ENCODE measurements at regions not wholly inside any gene's neighbourhood (a gene's known extent, or its start where the extent isn't known, plus 50 kb on each side); places are given as distances from the start of the nearest gene placed in this dataset.
"Not testable (repeated sequence)": the region's sequence is repeated elsewhere in the genome, so short reads cannot be mapped to it uniquely, and the experiment has no call there.

- TF ChIP-seq CTCF (IDR thresholded peaks at IDR 0.05) = no peak
- H3K4me3 ChIP-seq = no peak overlapping the region
- DNase-seq (ENCODE audit: low spot score) = no peak
- no peak overlapping the region for H3K27ac ChIP-seq
Observed at GRCh38 chrX:125651426-125651825, 331.8 kb downstream of the TEX13C start.

- Histone ChIP-seq H3K4me3 (no peak overlapping the region), H3K27ac (no peak overlapping the region)
- DNase-seq (ENCODE audit: low spot score) = no peak
- TF ChIP-seq CTCF (IDR thresholded peaks at IDR 0.05) = no peak
Observed at GRCh38 chrX:125654501-125654900, 334.8 kb downstream of the TEX13C start.

GRCh38 chrX:125673758-125674157 is 354.1 kb downstream of the TEX13C start:
- no peak overlapping the region for H3K4me3 ChIP-seq
- no peak overlapping the region for H3K27ac ChIP-seq
- no peak for DNase-seq (ENCODE audit: low spot score)
- TF ChIP-seq CTCF (IDR thresholded peaks at IDR 0.05) = no peak

GRCh38 chrX:125678258-125678657 is 358.6 kb downstream of the TEX13C start:
- DNase-seq (ENCODE audit: low spot score) = no peak
- TF ChIP-seq CTCF (IDR thresholded peaks at IDR 0.05) = no peak
- no peak overlapping the region for H3K27ac ChIP-seq

GRCh38 chrX:125680366-125680765 is 360.7 kb downstream of the TEX13C start:
- H3K4me3 ChIP-seq = no peak overlapping the region

More at GRCh38 chrX:125678258-125678657, 358.6 kb downstream of the TEX13C start:
- H3K4me3 ChIP-seq = no peak overlapping the region

GRCh38 chrX:125681058-125681457 is 361.4 kb downstream of the TEX13C start:
- DNase-seq (ENCODE audit: low spot score) = no peak
- Histone ChIP-seq H3K27ac (no peak overlapping the region), H3K4me3 (no peak overlapping the region)
- TF ChIP-seq CTCF (IDR thresholded peaks at IDR 0.05) = no peak

More at GRCh38 chrX:125680366-125680765, 360.7 kb downstream of the TEX13C start:
- H3K27ac ChIP-seq = no peak overlapping the region
- no peak for DNase-seq (ENCODE audit: low spot score)
- no peak for TF ChIP-seq CTCF (IDR thresholded peaks at IDR 0.05)

- DNase-seq (ENCODE audit: low spot score) = no peak
- no peak for TF ChIP-seq CTCF (IDR thresholded peaks at IDR 0.05)
- no peak overlapping the region for H3K4me3 ChIP-seq
- no peak overlapping the region for H3K27ac ChIP-seq
Observed at GRCh38 chrX:125681507-125681906, 361.8 kb downstream of the TEX13C start.

- not testable (repeated sequence) for H3K4me3 ChIP-seq; H3K27ac ChIP-seq; DNase-seq (ENCODE audit: low spot score)
Observed at GRCh38 chrX:125690522-125690921, 370.9 kb downstream of the TEX13C start.

All from coronary artery (tissue), 2 donors.